Sigmoid colon (tissue), 6 donors: ENCODE measurements at regions not wholly inside any gene's neighbourhood (a gene's known extent, or its start where the extent isn't known, plus 50 kb on each side); places are given as distances from the start of the nearest gene placed in this dataset.

Source experiments
- DNase-seq: peaks from one replicate; pipeline ENCODE4 v3.0.0-alpha.2; 2019
- H3K27ac ChIP-seq, 4 donors: fragments of 200-600 bp; sonication (generic); one replicate each; pipeline ENCODE4 v1.5.1; 2016 to 2019; ENCODE audit warnings: mild to moderate bottlenecking in 1 of 4
- H3K27me3 ChIP-seq, 3 donors: fragments of 200-600 bp; sonication (generic); one replicate each; pipeline ENCODE4 v1.5.1; 2019; ENCODE audit warnings: mild to moderate bottlenecking in 1 of 3
- H3K36me3 ChIP-seq, 4 donors: fragments of 200-600 bp; sonication (generic); one replicate each; pipeline ENCODE4 v1.5.1; 2016 to 2019
- H3K4me1 ChIP-seq, 4 donors: fragments of 200-600 bp; sonication (generic); one replicate each; pipeline ENCODE4 v1.5.1; 2017 to 2019
- H3K4me3 ChIP-seq, 4 donors: fragments of 200-600 bp; sonication (generic); one replicate each; pipeline ENCODE4 v1.5.1; 2017 to 2019; ENCODE audit warnings: mild to moderate bottlenecking in 2 of 4, moderate library complexity in 1 of 4
- H3K9me3 ChIP-seq, 4 donors: fragments of 200-600 bp in 3 of 4; sonication (generic) in 3 of 4; one replicate each; pipeline versions ENCODE4 v1.5.1 to v1.6.1; 2013 to 2019
- CTCF ChIP-seq, 4 experiments: fragments of 450-650 bp in 3 of 4; fragments of 200-600 bp in 1 of 4; IDR thresholded peaks; one replicate each; pipeline ENCODE4 v1.5.1; 2016 to 2019; ENCODE audit warnings: antibody characterized with exemption in 4 of 4, mild to moderate bottlenecking in 3 of 4, moderate library complexity in 2 of 4
- EP300 ChIP-seq, 4 donors: sonication (generic); formaldehyde crosslinking; IDR thresholded peaks; one replicate each; pipeline ENCODE4 v1.6.1; 2017; ENCODE audit warnings: antibody characterized with exemption in 4 of 4
- POLR2A ChIP-seq, 2 donors: fragments of 450-650 bp; IDR thresholded peaks; one replicate each; pipeline ENCODE4 v1.6.1; 2016; ENCODE audit warnings: antibody characterized with exemption in 2 of 2, mild to moderate bottlenecking in 2 of 2, moderate library complexity in 2 of 2
- POLR2AphosphoS5 ChIP-seq, 4 donors: sonication (generic); formaldehyde crosslinking; IDR thresholded peaks; one replicate each; pipeline ENCODE4 v1.6.1; 2017; ENCODE audit warnings: antibody characterized with exemption in 4 of 4
- WGBS, 2 donors: extraction: QIAGEN DNeasy Blood & Tissue Kit; methylation state at CpG; one replicate each; pipeline ENCODE4 v1.1.7; 2013; 5-methylcytosine and 5-hydroxymethylcytosine counted together
- intact Hi-C: fragments of 100-400 bp; cut with DNase I; formaldehyde crosslinking; loops from one replicate; pipeline ENCODE4 v1.15.1; 2023
- donor health status: healthy with polysubstance abuse.
- donor health status: healthy.

- intact Hi-C loops, result no loop called here
- DNase-seq, result no peak
- Histone ChIP-seq H3K27me3 (peaks cover 0 to 30% (median 0%) of the 10 kb centered on the region in 3 donors), H3K27ac (no peak overlapping the region), H3K9me3 (peaks cover 0 to 2% (median 0%) of the 10 kb centered on the region in 4 donors), H3K4me1 (no peaks in the 10 kb centered on the region), H3K36me3 (no peaks in the 10 kb centered on the region), H3K4me3 (no peak overlapping the region)
- TF ChIP-seq POLR2A (IDR thresholded peaks at IDR 0.05) (no peak), CTCF (IDR thresholded peaks at IDR 0.05) (no peak), POLR2AphosphoS5 (IDR thresholded peaks at IDR 0.05) (no peak), EP300 (IDR thresholded peaks at IDR 0.05) (no peak)
- WGBS, 2 donors, result 79 to 82% methylated on average over 6 of the region's 6 CpGs
Measured at GRCh38 chr9:135330307-135330631, 149.3 kb upstream of the PPP1R26 start.

- no peaks in the 10 kb centered on the region for H3K36me3 ChIP-seq
- TF ChIP-seq POLR2A (IDR thresholded peaks at IDR 0.05) (no peak), CTCF (IDR thresholded peaks at IDR 0.05) (no peak), EP300 (IDR thresholded peaks at IDR 0.05) (no peak), POLR2AphosphoS5 (IDR thresholded peaks at IDR 0.05) (no peak)
- no peaks in the 10 kb centered on the region for H3K4me1 ChIP-seq
- no peak overlapping the region for H3K27ac ChIP-seq
- H3K4me3 ChIP-seq, result no peak overlapping the region
- DNase-seq, result no peak
- 47 to 78% methylated on average over 14 of the region's 14 CpGs for WGBS, 2 donors
- peaks cover 0 to 24% (median 0%) of the 10 kb centered on the region in 3 donors for H3K27me3 ChIP-seq
- H3K9me3 ChIP-seq, result peaks cover 0 to 2% (median 0%) of the 10 kb centered on the region in 4 donors
- intact Hi-C loops, result no loop called here
Measured at GRCh38 chr9:135330685-135331590, 148.6 kb upstream of the PPP1R26 start.

GRCh38 chr9:135332516-135332915, 147.1 kb upstream of the PPP1R26 start:
- intact Hi-C loops, result no loop called here
- H3K36me3 ChIP-seq, result no peaks in the 10 kb centered on the region
- H3K4me3 ChIP-seq, result no peak overlapping the region
- DNase-seq, result no peak
- H3K4me1 ChIP-seq, result no peaks in the 10 kb centered on the region
- H3K27ac ChIP-seq, result no peak overlapping the region
- H3K27me3 ChIP-seq, result peaks cover 0 to 9% (median 0%) of the 10 kb centered on the region in 3 donors
- peaks cover 0 to under 1% (median 0%) of the 10 kb centered on the region in 4 donors for H3K9me3 ChIP-seq
- WGBS, 2 donors, result 61 to 71% methylated on average over 3 of the region's 3 CpGs
- TF ChIP-seq POLR2A (IDR thresholded peaks at IDR 0.05) (no peak), POLR2AphosphoS5 (IDR thresholded peaks at IDR 0.05) (no peak), CTCF (IDR thresholded peaks at IDR 0.05) (no peak), EP300 (IDR thresholded peaks at IDR 0.05) (no peak)

- H3K4me1 ChIP-seq, result no peaks in the 10 kb centered on the region
- peaks cover 0 to 5% (median 0%) of the 10 kb centered on the region in 3 donors for H3K27me3 ChIP-seq
- no peak overlapping the region for H3K27ac ChIP-seq
- no peak overlapping the region for H3K4me3 ChIP-seq
- intact Hi-C loops, result no loop called here
- H3K36me3 ChIP-seq, result no peaks in the 10 kb centered on the region
- 94% methylated on average over 7 of the region's 7 CpGs for WGBS, 2 donors
- TF ChIP-seq POLR2AphosphoS5 (IDR thresholded peaks at IDR 0.05) (no peak), POLR2A (IDR thresholded peaks at IDR 0.05) (no peak), CTCF (IDR thresholded peaks at IDR 0.05) (no peak), EP300 (IDR thresholded peaks at IDR 0.05) (no peak)
- H3K9me3 ChIP-seq, result no peaks in the 10 kb centered on the region
- DNase-seq, result no peak
Measured at GRCh38 chr9:135332979-135333748, 146.4 kb upstream of the PPP1R26 start.
